ENCODE measurements at regions not wholly inside any gene's neighbourhood (a gene's known extent, or its start where the extent isn't known, plus 50 kb on each side); places are given as distances from the start of the nearest gene placed in this dataset.

DNA sequence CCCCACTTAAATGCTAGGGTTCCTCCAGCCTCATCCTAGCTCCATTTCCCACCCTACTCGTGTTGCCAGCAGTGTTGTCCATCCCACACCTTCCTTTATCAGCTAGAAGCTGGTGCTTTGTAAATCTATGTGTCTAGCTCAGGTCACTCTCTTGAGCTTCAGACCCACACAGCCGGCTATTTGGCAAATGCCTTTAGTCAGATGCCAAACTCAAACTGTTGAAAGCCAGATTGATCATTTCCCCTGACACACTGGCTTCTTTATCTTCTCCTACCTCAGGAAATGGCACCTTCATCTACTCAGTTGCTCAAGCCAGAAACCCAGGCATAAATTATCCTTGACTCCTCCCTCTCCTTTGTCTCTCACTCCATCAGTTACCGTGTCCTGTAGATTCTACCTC is 61.5 kb upstream of the TPM1 start:
- no peaks in the 10 kb centered on the region for H3K9me3 ChIP-seq
- ATAC-seq: no peak
- H3K4me3 ChIP-seq: no peak overlapping the region
- no peak for TF ChIP-seq POLR2A (IDR thresholded peaks at IDR 0.05)
- TF ChIP-seq, protein P1, sequence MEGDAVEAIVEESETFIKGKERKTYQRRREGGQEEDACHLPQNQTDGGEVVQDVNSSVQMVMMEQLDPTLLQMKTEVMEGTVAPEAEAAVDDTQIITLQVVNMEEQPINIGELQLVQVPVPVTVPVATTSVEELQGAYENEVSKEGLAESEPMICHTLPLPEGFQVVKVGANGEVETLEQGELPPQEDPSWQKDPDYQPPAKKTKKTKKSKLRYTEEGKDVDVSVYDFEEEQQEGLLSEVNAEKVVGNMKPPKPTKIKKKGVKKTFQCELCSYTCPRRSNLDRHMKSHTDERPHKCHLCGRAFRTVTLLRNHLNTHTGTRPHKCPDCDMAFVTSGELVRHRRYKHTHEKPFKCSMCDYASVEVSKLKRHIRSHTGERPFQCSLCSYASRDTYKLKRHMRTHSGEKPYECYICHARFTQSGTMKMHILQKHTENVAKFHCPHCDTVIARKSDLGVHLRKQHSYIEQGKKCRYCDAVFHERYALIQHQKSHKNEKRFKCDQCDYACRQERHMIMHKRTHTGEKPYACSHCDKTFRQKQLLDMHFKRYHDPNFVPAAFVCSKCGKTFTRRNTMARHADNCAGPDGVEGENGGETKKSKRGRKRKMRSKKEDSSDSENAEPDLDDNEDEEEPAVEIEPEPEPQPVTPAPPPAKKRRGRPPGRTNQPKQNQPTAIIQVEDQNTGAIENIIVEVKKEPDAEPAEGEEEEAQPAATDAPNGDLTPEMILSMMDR (IDR thresholded peaks at IDR 0.05): no peak
- H3K4me1 ChIP-seq: peaks cover 0 to 7% (median 0%) of the 10 kb centered on the region in 12 donors
- intact Hi-C loops (cut with DNase I): loop anchor here in 1 of 10 donors (10.0 kb wide), 1 partner anchor 66 kb away; no protein-coding TSS in a partner anchor
- no peaks in the 10 kb centered on the region for H3K36me3 ChIP-seq
- WGBS, 4 donors: 56 to 69% (median 60%) methylated on average over 3 of the region's 3 CpGs
- H3K27me3 ChIP-seq: no peaks in the 10 kb centered on the region
- no peak overlapping the region for H3K27ac ChIP-seq
- no peak for DNase-seq

DNA sequence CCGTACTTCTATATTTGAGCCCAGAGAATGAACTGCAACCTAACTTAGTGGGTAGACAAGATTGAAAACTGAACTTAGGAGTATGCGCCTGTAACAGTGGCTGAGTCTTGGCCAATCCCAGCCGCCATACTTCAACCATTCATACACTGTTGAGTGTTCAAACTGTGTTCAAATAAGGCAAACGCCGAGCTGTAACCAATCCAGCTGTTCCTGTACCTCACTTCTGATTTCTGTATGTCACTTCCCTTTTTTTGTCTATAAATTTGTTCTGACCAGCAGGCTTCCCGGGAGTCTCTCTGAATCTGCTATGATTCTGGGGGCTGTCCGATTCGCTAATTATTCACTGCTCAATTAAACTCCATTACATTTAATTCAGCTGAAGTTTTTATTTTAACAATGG is 58.6 kb upstream of the TPM1 start:
- intact Hi-C loops (cut with DNase I): loop anchor here in 1 of 10 donors (10.0 kb wide), 1 partner anchor 69 kb away; no protein-coding TSS in a partner anchor
- no peaks in the 10 kb centered on the region for H3K9me3 ChIP-seq
- H3K27ac ChIP-seq: no peak overlapping the region
- no peaks in the 10 kb centered on the region for H3K4me1 ChIP-seq
- DNase-seq (no peak), ATAC-seq (no peak)
- no peaks in the 10 kb centered on the region for H3K36me3 ChIP-seq
- TF ChIP-seq, protein P1 (IDR thresholded peaks at IDR 0.05): no peak
- no peak for TF ChIP-seq POLR2A (IDR thresholded peaks at IDR 0.05)
- H3K27me3 ChIP-seq: no peaks in the 10 kb centered on the region
- H3K4me3 ChIP-seq: no peak overlapping the region
- 89 to 95% (median 93%) methylated on average over 8 of the region's 8 CpGs for WGBS, 4 donors

DNA sequence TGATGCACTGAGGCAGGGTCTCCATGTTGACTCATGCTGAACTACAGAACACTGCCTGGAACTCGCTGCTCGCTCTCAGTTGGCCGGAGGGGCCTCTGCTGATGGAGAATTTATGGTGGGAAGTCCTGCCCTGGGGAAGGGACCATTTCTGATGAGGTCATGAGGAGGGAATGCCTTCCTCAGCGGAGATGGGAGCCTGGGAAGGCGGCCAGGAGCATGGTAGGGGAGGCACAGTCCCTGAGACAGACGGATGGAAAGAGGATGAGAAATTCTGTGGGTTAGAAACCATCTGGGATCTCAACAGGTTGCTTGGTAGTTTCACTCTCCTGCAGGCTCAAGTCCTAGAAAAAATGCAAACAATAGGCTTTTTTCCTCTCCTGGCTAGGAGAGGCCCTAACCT is 56.8 kb upstream of the TPM1 start:
- no peaks in the 10 kb centered on the region for H3K36me3 ChIP-seq
- intact Hi-C loops (cut with DNase I): loop anchor here in 1 of 10 donors (10.0 kb wide), 1 partner anchor 71 kb away; no protein-coding TSS in a partner anchor
- no peak overlapping the region for H3K27ac ChIP-seq
- no peak for ATAC-seq
- WGBS, 4 donors: 64 to 74% (median 68%) methylated on average over 6 of the region's 6 CpGs
- no peak for DNase-seq
- H3K9me3 ChIP-seq: no peaks in the 10 kb centered on the region
- no peaks in the 10 kb centered on the region for H3K27me3 ChIP-seq
- TF ChIP-seq, protein P1 (IDR thresholded peaks at IDR 0.05): no peak
- H3K4me3 ChIP-seq: no peak overlapping the region
- H3K4me1 ChIP-seq: peaks cover 0 to 6% (median 0%) of the 10 kb centered on the region in 12 donors

DNA sequence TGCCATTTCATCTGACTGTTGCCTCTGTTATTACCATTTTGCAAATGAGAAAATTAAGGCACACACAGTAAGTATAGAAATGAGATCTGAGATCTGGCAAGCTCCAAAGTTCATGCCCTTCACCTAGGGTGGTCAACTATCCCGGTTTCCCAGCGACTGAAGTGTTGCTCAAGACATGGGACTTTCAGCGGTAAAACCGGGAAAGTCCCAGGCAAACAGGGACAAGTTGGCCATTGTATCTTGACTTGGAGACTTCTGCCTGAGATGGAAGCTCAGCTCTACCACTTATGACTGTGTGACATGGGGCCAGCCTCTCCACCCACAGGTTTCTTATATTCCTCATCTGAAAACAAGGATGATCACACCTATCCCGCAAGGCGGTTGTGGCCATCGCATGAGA is 55.6 kb upstream of the TPM1 start:
- H3K27ac ChIP-seq: no peak overlapping the region
- H3K4me1 ChIP-seq: peaks cover 0 to 6% (median 0%) of the 10 kb centered on the region in 12 donors
- no peaks in the 10 kb centered on the region for H3K9me3 ChIP-seq
- 77 to 95% (median 91%) methylated on average over 6 to 7 of the region's 7 CpGs for WGBS, 4 donors
- H3K36me3 ChIP-seq: no peaks in the 10 kb centered on the region
- H3K27me3 ChIP-seq: no peaks in the 10 kb centered on the region
- H3K4me3 ChIP-seq: no peak overlapping the region
- no peak for ATAC-seq
- intact Hi-C loops (cut with DNase I): loop anchor here in 1 of 10 donors (10.0 kb wide), 1 partner anchor 72 kb away; no protein-coding TSS in a partner anchor
- DNase-seq: no peak
- TF ChIP-seq POLR2A (IDR thresholded peaks at IDR 0.05): no peak
- TF ChIP-seq, protein P1 (IDR thresholded peaks at IDR 0.05): no peak

Measured in heart left ventricle (tissue), 16 donors.